Bronchial epithelial cell (primary cell): ENCODE measurements at regions not wholly inside any gene's neighbourhood (a gene's known extent, or its start where the extent isn't known, plus 50 kb on each side); places are given as distances from the start of the nearest gene placed in this dataset.

Experiments used
- DNase-seq: peaks from one replicate; pipeline ENCODE4 v3.0.0-alpha.2; 2010; ENCODE audit warnings: low read depth
- FAIRE-seq: peaks from 2 replicates; lab custom pipeline; 2011; peaks lifted over from hg19 to GRCh38; lab: Jason Lieb, UNC
- H3K27me3 ChIP-seq: 2 replicates; pipeline ENCODE4 v1.5.1; 2011; ENCODE audit warnings: low read length; ENCODE audit not compliant: control insufficient read depth, insufficient read depth
- H3K36me3 ChIP-seq: 2 replicates; pipeline ENCODE4 v1.5.1; 2011; ENCODE audit warnings: low read length; ENCODE audit not compliant: control insufficient read depth, insufficient read depth
- H3K4me3 ChIP-seq: 2 replicates; pipeline ENCODE4 v1.5.1; 2011; ENCODE audit warnings: mild to moderate bottlenecking, low read depth, low read length, control low read depth
- TF ChIP-seq, protein P1 (sequence below): IDR thresholded peaks from 2 replicates; pipeline ENCODE4 v1.5.1; 2011; ENCODE audit warnings: mild to moderate bottlenecking, moderate library complexity, low read length, control low read depth, inconsistent platforms; ENCODE audit not compliant: insufficient read depth, severe bottlenecking

DNA sequence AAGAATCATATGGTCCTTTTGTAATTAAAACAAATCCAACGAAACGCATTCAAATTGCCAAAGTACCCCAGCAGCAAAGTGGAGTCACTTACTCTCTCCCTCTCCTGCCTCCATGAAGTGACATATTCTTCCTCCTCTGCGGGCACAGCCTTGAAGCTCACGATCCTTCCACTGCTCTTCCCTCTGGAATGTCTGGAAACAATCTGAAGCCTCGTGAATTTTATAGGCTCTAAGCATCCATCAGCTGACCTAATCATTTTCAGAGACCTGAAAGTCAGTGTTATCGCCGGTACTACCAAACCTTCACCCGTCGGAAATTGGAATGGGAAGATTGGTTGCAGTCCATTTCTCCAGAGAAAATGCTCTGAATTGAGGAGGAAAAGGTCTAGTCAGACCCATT lies 134.5 kb upstream of the FOXF1 start:
- no peaks in the 10 kb centered on the region for H3K36me3 ChIP-seq
- TF ChIP-seq, protein P1, sequence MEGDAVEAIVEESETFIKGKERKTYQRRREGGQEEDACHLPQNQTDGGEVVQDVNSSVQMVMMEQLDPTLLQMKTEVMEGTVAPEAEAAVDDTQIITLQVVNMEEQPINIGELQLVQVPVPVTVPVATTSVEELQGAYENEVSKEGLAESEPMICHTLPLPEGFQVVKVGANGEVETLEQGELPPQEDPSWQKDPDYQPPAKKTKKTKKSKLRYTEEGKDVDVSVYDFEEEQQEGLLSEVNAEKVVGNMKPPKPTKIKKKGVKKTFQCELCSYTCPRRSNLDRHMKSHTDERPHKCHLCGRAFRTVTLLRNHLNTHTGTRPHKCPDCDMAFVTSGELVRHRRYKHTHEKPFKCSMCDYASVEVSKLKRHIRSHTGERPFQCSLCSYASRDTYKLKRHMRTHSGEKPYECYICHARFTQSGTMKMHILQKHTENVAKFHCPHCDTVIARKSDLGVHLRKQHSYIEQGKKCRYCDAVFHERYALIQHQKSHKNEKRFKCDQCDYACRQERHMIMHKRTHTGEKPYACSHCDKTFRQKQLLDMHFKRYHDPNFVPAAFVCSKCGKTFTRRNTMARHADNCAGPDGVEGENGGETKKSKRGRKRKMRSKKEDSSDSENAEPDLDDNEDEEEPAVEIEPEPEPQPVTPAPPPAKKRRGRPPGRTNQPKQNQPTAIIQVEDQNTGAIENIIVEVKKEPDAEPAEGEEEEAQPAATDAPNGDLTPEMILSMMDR = no peak
- no peaks in the 10 kb centered on the region for H3K27me3 ChIP-seq
- H3K4me3 ChIP-seq = no peak overlapping the region
- no peak for FAIRE-seq
- DNase-seq = no peak

DNA sequence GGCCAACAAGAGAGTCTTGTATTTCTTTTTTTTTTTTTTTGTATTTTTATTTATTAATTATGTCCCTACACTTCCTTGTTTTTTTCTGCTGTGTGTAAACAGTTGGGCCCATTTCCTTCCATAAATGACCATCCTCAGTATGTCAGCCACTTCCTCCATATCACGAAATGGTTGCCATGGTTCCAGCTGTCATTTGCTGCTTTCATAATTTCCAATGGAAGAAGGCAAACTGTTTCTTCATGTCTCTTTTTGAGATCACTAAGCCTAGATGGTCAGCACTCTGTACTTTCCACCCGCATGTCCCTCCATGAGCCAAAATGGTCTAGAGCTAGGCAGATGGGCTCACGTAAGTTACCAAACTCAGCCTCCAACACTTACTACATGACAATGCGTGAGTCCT lies 133.5 kb upstream of the FOXF1 start:
- DNase-seq (no peak), FAIRE-seq (no peak)
- no peak overlapping the region for H3K4me3 ChIP-seq
- H3K36me3 ChIP-seq = no peaks in the 10 kb centered on the region
- TF ChIP-seq, protein P1 = no peak
- no peaks in the 10 kb centered on the region for H3K27me3 ChIP-seq

DNA sequence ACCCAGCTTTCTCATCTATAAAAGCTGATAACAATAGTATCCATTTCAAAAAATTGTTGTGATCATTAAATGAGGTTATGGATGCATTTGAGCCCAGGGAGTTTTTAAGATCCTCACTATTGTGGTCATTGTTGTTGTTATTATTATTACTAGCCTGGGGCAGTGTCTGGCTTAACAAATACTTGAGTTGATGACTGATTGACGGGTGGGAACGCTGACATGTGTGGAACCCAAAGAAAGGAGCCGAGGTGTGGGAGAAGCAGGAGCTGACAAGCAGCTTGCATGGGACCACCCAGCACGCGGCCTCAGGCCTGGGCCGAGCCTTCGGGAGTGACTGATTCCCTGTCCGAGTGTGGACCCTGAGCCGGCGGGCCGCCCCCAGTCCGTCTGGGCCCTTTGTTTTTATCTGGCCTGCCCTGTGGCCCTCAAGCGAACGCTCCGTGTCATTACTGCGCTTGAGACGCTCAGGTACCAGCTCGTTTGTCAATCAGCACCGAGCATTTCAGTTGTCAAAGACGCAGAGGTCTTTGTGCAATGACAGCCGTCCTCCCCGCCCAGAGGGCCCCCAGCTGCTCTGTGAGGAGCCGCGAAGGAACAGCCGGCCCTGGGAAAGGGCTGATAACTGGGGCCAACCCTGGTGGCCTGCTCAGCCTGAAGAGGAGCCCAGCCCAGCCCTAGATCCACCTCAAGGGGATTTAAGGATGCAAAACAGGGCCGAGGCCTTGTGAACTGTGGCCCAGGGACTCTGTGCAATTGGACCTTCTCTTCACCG lies 132.9 kb upstream of the FOXF1 start:
- H3K27me3 ChIP-seq = no peaks in the 10 kb centered on the region
- H3K36me3 ChIP-seq = no peaks in the 10 kb centered on the region
- TF ChIP-seq, protein P1 = no peak
- no peak overlapping the region for H3K4me3 ChIP-seq
- no peak for FAIRE-seq
- DNase-seq = no peak

DNA sequence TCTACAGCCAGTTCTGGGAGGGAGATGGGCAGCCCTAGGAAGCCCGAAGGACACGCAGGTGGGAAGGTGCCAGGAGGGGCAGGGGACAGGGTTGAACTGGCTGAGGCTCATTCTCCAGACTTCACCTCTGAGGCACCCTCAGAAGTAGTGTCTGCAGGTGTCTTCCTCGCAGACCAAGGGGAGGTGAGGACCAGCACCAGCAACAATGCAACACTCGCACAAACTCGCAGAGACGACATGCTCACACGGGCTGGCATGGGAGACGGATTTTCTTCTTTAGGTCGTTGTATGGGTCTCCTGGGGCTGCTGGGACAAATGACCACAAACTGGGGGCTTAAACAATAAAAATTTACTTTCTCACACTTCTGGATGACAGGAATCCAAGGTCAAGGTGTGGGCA lies 132.2 kb upstream of the FOXF1 start:
- Histone ChIP-seq H3K27me3 (no peaks in the 10 kb centered on the region), H3K36me3 (no peaks in the 10 kb centered on the region)
- FAIRE-seq = peak; percentile 73

DNA sequence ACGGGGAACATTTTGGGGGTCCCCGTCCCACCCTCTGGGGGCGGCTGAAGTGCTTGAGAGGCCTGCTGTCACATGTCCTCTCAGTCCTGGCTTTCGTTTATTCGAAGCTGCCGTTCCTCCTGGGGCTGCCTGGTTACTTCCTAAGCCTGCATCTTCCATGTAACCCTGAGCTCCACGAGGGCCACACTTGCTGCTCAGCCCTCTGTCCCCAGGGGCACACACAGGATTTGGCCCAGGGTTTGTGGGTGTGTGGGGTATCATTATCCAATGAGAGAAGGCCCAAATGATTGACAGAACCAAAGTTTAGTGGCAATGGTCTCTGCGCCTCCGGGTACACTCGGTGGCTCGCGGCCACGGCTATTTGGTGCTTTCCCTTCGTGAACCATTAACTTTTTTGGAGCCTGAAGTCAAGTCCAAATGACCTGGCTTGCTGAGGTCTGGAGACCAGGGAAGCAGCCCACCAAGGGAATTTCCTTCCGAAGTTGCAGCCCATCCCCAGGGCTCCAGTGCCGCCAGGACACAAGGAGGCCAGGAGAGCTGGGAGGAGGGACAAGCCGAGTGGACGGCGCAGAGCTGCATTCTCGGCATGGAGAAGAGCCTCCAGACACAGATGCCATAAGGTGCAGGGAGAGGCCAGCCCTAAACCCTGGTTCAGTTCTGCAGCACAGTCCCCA lies 131.4 kb upstream of the FOXF1 start:
- FAIRE-seq = no peak
- Histone ChIP-seq H3K4me3 (no peak overlapping the region), H3K36me3 (no peaks in the 10 kb centered on the region), H3K27me3 (no peaks in the 10 kb centered on the region)
- no peak for DNase-seq
- TF ChIP-seq, protein P1 = no peak

More for the DNA sequence above, 132.2 kb upstream of the FOXF1 start:
- DNase-seq = no peak
- TF ChIP-seq, protein P1 = no peak
- no peak overlapping the region for H3K4me3 ChIP-seq
